Fibroblast of lung (primary cell): ENCODE measurements at regions not wholly inside any gene's neighbourhood (a gene's known extent, or its start where the extent isn't known, plus 50 kb on each side); places are given as distances from the start of the nearest gene placed in this dataset.

Source experiments
- DNase-seq, 2 donors: peaks; one replicate each; pipeline versions ENCODE4 v3.0.0 to v3.0.0-alpha.2; 2010; ENCODE audit warnings: low read depth in 2 of 2
- H2AFZ ChIP-seq: 2 replicates; pipeline ENCODE4 v1.5.1; 2012; ENCODE audit warnings: low read length, control low read depth, inconsistent platforms
- H3K27ac ChIP-seq: 2 replicates; pipeline ENCODE4 v1.5.1; 2011; ENCODE audit warnings: low read length, control low read depth; ENCODE audit not compliant: insufficient read depth
- H3K27me3 ChIP-seq: 2 replicates; pipeline ENCODE4 v1.5.1; 2011; ENCODE audit warnings: mild to moderate bottlenecking, low read length; ENCODE audit not compliant: control insufficient read depth, insufficient read depth
- H3K36me3 ChIP-seq: 2 replicates; pipeline ENCODE4 v1.5.1; 2011; ENCODE audit warnings: low read length; ENCODE audit not compliant: control insufficient read depth, insufficient read depth
- H3K4me1 ChIP-seq: 2 replicates; pipeline ENCODE4 v1.5.1; 2011; ENCODE audit warnings: low read length; ENCODE audit not compliant: control insufficient read depth, insufficient read depth; ENCODE audit errors: extremely low read depth
- H3K4me2 ChIP-seq: 2 replicates; pipeline ENCODE4 v1.5.1; 2011; ENCODE audit warnings: low read length, control low read depth; ENCODE audit not compliant: insufficient read depth; ENCODE audit errors: extremely low read depth
- H3K4me3 ChIP-seq, 4 experiments: fragments of 200-600 bp in 1 of 4; sonication (generic) in 1 of 4; replicated peaks in 1 of 4; 2 replicates each; pipeline ENCODE4 v1.5.1; 2011 to 2016; ENCODE audit warnings: low read length in 4 of 4, low read depth in 3 of 4, mild to moderate bottlenecking in 3 of 4, control low read depth in 2 of 4, inconsistent platforms in 1 of 4, mixed read lengths in 1 of 4; ENCODE audit not compliant: insufficient read depth in 1 of 4; ENCODE audit errors: control extremely low read depth in 1 of 4
- H3K79me2 ChIP-seq: 2 replicates; pipeline ENCODE4 v1.5.1; 2012; ENCODE audit warnings: mild to moderate bottlenecking, low read length, inconsistent platforms; ENCODE audit not compliant: control insufficient read depth, insufficient read depth
- H3K9ac ChIP-seq: 2 replicates; pipeline ENCODE4 v1.5.1; 2011; ENCODE audit warnings: mild to moderate bottlenecking, low read length, control low read depth; ENCODE audit not compliant: insufficient read depth
- H3K9me3 ChIP-seq: 2 replicates; pipeline ENCODE4 v1.5.1; 2012; ENCODE audit warnings: low read depth, low read length; ENCODE audit not compliant: control insufficient read depth, insufficient read depth
- H4K20me1 ChIP-seq: 2 replicates; pipeline ENCODE4 v1.5.1; 2011; ENCODE audit warnings: low read length; ENCODE audit not compliant: control insufficient read depth, insufficient read depth; ENCODE audit errors: extremely low read depth
- EZH2 ChIP-seq: IDR thresholded peaks from 2 replicates; pipeline ENCODE4 v1.5.1; 2012; ENCODE audit warnings: low read length, control low read depth, mild to moderate bottlenecking; ENCODE audit errors: missing control alignments
- TF ChIP-seq, protein P1 (sequence below), 2 donors: IDR thresholded peaks in 1 of 2; conservative IDR thresholded peaks in 1 of 2; 1 replicate in 1 of 2; 2 replicates in 1 of 2; pipeline ENCODE4 v1.5.1; 2011 to 2012; ENCODE audit warnings: low read length in 2 of 2, control low read depth in 1 of 2, inconsistent platforms in 1 of 2, low read depth in 1 of 2, mild to moderate bottlenecking in 1 of 2

DNA sequence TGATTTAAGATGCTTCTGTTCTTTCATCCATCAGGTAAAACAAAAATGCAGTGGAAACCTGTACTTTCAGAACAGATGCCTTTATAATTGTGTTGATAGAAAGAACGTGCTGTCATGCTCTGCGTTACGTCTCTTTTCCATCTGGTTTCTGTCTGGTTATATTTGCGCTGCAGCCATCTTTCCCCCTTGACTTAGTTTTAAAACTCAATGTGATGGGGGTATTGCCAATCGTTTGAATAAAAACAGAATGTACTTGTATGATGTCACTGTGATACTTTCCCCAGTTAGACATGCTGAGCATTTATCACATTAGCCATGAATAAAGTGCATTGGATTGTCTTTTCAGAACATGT lies 508.6 kb downstream of the ADCYAP1 start:
- no peak overlapping the region for H3K27ac ChIP-seq
- TF ChIP-seq, protein P1, sequence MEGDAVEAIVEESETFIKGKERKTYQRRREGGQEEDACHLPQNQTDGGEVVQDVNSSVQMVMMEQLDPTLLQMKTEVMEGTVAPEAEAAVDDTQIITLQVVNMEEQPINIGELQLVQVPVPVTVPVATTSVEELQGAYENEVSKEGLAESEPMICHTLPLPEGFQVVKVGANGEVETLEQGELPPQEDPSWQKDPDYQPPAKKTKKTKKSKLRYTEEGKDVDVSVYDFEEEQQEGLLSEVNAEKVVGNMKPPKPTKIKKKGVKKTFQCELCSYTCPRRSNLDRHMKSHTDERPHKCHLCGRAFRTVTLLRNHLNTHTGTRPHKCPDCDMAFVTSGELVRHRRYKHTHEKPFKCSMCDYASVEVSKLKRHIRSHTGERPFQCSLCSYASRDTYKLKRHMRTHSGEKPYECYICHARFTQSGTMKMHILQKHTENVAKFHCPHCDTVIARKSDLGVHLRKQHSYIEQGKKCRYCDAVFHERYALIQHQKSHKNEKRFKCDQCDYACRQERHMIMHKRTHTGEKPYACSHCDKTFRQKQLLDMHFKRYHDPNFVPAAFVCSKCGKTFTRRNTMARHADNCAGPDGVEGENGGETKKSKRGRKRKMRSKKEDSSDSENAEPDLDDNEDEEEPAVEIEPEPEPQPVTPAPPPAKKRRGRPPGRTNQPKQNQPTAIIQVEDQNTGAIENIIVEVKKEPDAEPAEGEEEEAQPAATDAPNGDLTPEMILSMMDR (conservative IDR thresholded peaks at IDR 0.05 in 1 of 2, IDR thresholded peaks at IDR 0.05 in 1 of 2; ENCODE audit: low read depth in 1 of 2, low read length in 2 of 2): no peak
- no peak for TF ChIP-seq EZH2
- H3K36me3 ChIP-seq: no peaks in the 10 kb centered on the region
- no peaks in the 10 kb centered on the region for H3K27me3 ChIP-seq
- H2AFZ ChIP-seq: no peak overlapping the region
- H3K4me2 ChIP-seq: no peak overlapping the region
- H3K9me3 ChIP-seq: no peaks in the 10 kb centered on the region
- no peak overlapping the region for H3K9ac ChIP-seq
- H4K20me1 ChIP-seq: no peaks in the 10 kb centered on the region
- no peaks in the 10 kb centered on the region for H3K79me2 ChIP-seq
- DNase-seq: no peak
- H3K4me1 ChIP-seq: no peaks in the 10 kb centered on the region
- H3K4me3 ChIP-seq: no peak overlapping the region

DNA sequence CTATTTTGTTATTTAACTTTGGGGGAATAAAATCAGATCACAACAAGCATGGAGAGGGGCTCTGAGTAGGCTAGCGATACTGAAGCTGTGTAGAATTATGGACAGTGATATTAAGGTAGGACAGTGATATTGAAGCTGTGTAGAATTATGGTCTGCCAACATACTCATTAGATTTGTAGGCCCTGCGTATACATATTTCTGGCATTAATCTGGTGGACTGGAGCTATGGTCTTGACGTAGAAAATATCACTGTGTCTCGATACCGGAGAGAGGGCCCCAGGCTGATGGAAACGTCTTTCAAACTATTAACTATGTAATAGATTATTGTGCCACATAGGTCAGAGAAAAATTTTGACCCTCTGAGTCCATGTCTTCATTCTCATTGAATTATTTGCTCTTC lies 511.4 kb downstream of the ADCYAP1 start:
- no peak for DNase-seq
- Histone ChIP-seq H3K79me2 (no peaks in the 10 kb centered on the region), H3K4me2 (no peak overlapping the region), H3K4me1 (no peaks in the 10 kb centered on the region), H4K20me1 (no peaks in the 10 kb centered on the region), H2AFZ (no peak overlapping the region), H3K36me3 (no peaks in the 10 kb centered on the region), H3K27me3 (no peaks in the 10 kb centered on the region), H3K27ac (no peak overlapping the region), H3K9ac (no peak overlapping the region), H3K9me3 (no peaks in the 10 kb centered on the region), H3K4me3 (no peak overlapping the region)
- TF ChIP-seq, protein P1 (conservative IDR thresholded peaks at IDR 0.05 in 1 of 2, IDR thresholded peaks at IDR 0.05 in 1 of 2; ENCODE audit: low read depth in 1 of 2, low read length in 2 of 2): no peak
- no peak for TF ChIP-seq EZH2

DNA sequence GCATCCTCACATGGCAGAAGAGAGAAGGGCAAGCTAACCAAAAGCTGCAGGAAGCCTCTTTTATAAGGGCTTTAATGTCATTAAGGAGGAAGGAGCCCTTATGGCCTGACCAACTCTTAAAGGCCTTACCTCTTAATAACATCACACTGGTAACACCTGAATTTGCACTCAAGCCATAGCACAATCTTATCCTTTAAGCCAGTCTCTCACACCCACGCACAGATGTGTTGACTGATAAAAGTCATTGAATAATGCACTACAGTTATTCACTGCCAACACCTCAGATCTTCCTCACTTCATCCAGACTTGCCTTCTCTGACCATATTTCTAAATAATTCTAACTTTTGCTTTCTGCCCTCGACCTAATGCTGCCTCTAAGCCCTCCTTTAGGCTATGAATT lies 516.8 kb downstream of the ADCYAP1 start:
- TF ChIP-seq, protein P1 (conservative IDR thresholded peaks at IDR 0.05 in 1 of 2, IDR thresholded peaks at IDR 0.05 in 1 of 2; ENCODE audit: low read depth in 1 of 2, low read length in 2 of 2): no peak
- no peak for TF ChIP-seq EZH2
- no peaks in the 10 kb centered on the region for H3K9me3 ChIP-seq
- H2AFZ ChIP-seq: no peak overlapping the region
- H3K27me3 ChIP-seq: no peaks in the 10 kb centered on the region
- no peaks in the 10 kb centered on the region for H3K36me3 ChIP-seq
- no peak for DNase-seq
- no peak overlapping the region for H3K4me3 ChIP-seq
- no peak overlapping the region for H3K27ac ChIP-seq
- H3K4me1 ChIP-seq: no peaks in the 10 kb centered on the region
- H4K20me1 ChIP-seq: no peaks in the 10 kb centered on the region
- H3K9ac ChIP-seq: no peak overlapping the region
- no peaks in the 10 kb centered on the region for H3K79me2 ChIP-seq
- no peak overlapping the region for H3K4me2 ChIP-seq
